ENCODE measurements at regions not wholly inside any gene's neighbourhood (a gene's known extent, or its start where the extent isn't known, plus 50 kb on each side); places are given as distances from the start of the nearest gene placed in this dataset.

GRCh38 chr9:12221470-12221869 is 471.7 kb upstream of the TYRP1 start:
- no peak for TF ChIP-seq CTCF (IDR thresholded peaks at IDR 0.05)
- no peak for TF ChIP-seq POLR2A (IDR thresholded peaks at IDR 0.05)
